Lung (tissue), 11 donors: ENCODE measurements at regions not wholly inside any gene's neighbourhood (a gene's known extent, or its start where the extent isn't known, plus 50 kb on each side); places are given as distances from the start of the nearest gene placed in this dataset.

ENCODE experiments used
- ATAC-seq: fragments of 200-7000 bp; cut with Tn5 transposase; one replicate; pipeline ENCODE4 v1.9.1; 2020; ENCODE audit warnings: moderate number of reproducible peaks; ENCODE audit not compliant: insufficient read depth, low FRiP score
- DNase-seq, 3 donors: peaks; one replicate each; pipeline ENCODE4 v3.0.0-alpha.2; 2013 to 2017
- H3K27ac ChIP-seq, 2 donors: one replicate each; pipeline ENCODE4 v1.5.1; 2013; ENCODE audit warnings: mild to moderate bottlenecking in 2 of 2, moderate library complexity in 2 of 2, control low read depth in 1 of 2, inconsistent platforms in 1 of 2, low read depth in 1 of 2, low read length in 1 of 2
- H3K27me3 ChIP-seq, 3 donors: one replicate each; pipeline ENCODE4 v1.5.1; 2013; ENCODE audit warnings: low read length in 2 of 3; ENCODE audit not compliant: control insufficient read depth in 3 of 3, insufficient read depth in 3 of 3
- H3K36me3 ChIP-seq, 4 donors: one replicate each; pipeline ENCODE4 v1.5.1; 2013; ENCODE audit warnings: low read length in 4 of 4, mild to moderate bottlenecking in 1 of 4, moderate library complexity in 1 of 4; ENCODE audit not compliant: control insufficient read depth in 4 of 4, insufficient read depth in 4 of 4
- H3K4me1 ChIP-seq, 5 donors: one replicate each; pipeline ENCODE4 v1.5.1; 2013; ENCODE audit warnings: low read length in 5 of 5, mild to moderate bottlenecking in 2 of 5, moderate library complexity in 1 of 5; ENCODE audit not compliant: control insufficient read depth in 5 of 5, insufficient read depth in 5 of 5
- H3K4me3 ChIP-seq: one replicate; pipeline ENCODE4 v1.5.1; 2013; ENCODE audit warnings: mild to moderate bottlenecking, control low read depth, moderate library complexity
- H3K9ac ChIP-seq, 2 donors: one replicate each; pipeline ENCODE4 v1.5.1; 2013; ENCODE audit warnings: low read length in 2 of 2, control low read depth in 1 of 2; ENCODE audit not compliant: insufficient read depth in 1 of 2
- H3K9me3 ChIP-seq, 4 donors: one replicate each; pipeline ENCODE4 v1.5.1; 2013; ENCODE audit warnings: low read length in 3 of 4, mild to moderate bottlenecking in 1 of 4, moderate library complexity in 1 of 4; ENCODE audit not compliant: control insufficient read depth in 4 of 4, insufficient read depth in 3 of 4
- WGBS, 2 donors: extraction: QIAGEN DNeasy Blood & Tissue Kit; methylation state at CpG; one replicate each; pipeline ENCODE4 v1.1.7; 2013; 5-methylcytosine and 5-hydroxymethylcytosine counted together
- TF ChIP-seq, protein P1 (sequence below): IDR thresholded peaks from 2 replicates; pipeline ENCODE4 v1.5.1; 2012; ENCODE audit warnings: mild to moderate bottlenecking; ENCODE audit errors: control extremely low read depth, extremely low read depth
- donor health status: control.
- donor health status: control.
- donor health status: Bipolar disorder and iron deficiency.
- donor health status: healthy.
- donor health status: DM: yes; HTN: yes; CAD: no.

- no peak overlapping the region for H3K27ac ChIP-seq
- H3K4me1 ChIP-seq: peaks cover 0 to 14% (median under 1%) of the 10 kb centered on the region in 5 donors
- no peak overlapping the region for H3K4me3 ChIP-seq
- no peak for DNase-seq
- H3K9ac ChIP-seq: no peak overlapping the region
- TF ChIP-seq, protein P1, sequence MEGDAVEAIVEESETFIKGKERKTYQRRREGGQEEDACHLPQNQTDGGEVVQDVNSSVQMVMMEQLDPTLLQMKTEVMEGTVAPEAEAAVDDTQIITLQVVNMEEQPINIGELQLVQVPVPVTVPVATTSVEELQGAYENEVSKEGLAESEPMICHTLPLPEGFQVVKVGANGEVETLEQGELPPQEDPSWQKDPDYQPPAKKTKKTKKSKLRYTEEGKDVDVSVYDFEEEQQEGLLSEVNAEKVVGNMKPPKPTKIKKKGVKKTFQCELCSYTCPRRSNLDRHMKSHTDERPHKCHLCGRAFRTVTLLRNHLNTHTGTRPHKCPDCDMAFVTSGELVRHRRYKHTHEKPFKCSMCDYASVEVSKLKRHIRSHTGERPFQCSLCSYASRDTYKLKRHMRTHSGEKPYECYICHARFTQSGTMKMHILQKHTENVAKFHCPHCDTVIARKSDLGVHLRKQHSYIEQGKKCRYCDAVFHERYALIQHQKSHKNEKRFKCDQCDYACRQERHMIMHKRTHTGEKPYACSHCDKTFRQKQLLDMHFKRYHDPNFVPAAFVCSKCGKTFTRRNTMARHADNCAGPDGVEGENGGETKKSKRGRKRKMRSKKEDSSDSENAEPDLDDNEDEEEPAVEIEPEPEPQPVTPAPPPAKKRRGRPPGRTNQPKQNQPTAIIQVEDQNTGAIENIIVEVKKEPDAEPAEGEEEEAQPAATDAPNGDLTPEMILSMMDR: no peak
- no peaks in the 10 kb centered on the region for H3K36me3 ChIP-seq
- no peak for ATAC-seq
- H3K27me3 ChIP-seq: peaks cover 0 to 9% (median 1%) of the 10 kb centered on the region in 3 donors
- peaks cover 0 to 3% (median 0%) of the 10 kb centered on the region in 4 donors for H3K9me3 ChIP-seq
- 67 to 76% methylated on average over 19 of the region's 19 CpGs for WGBS, 2 donors
Measured at GRCh38 chr9:135344915-135345500, 134.6 kb upstream of the PPP1R26 start.

DNA sequence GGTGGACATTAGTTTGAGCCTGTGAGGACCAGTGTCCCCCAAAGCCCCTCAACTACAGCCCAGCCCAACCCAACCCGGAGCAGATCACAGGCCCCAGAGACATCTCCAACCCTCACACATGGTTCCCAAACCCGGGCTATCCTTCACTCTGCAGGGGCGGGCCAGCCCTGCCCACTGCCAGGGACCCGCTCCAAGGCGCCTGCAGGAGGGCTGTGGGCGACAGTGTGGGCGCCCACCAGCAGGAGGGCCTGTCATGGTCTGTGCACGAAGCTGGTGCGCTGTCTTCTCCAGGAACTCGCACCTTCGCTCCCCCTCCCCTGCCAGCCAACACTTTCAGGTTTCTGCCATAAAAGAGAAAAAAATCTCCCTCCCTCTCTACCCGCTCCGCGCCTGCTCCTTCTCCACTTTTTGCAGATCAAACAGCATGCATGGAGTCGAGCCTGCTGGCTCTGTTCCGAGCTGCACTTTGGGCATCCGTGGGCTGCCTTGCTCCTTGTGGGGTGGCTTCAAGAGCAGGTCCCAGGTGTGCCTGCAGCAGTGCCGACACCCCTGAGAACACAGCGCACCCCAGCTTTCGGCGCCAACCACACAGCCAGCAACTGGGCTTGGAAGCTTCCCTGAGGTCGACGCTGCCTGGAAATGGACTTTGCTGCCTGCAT is 133.7 kb upstream of the PPP1R26 start:
- WGBS, 2 donors: 70 to 80% methylated on average over 23 of the region's 23 CpGs
- Histone ChIP-seq H3K4me1 (peaks cover 0 to 8% (median 0%) of the 10 kb centered on the region in 5 donors), H3K27ac (no peak overlapping the region), H3K36me3 (no peaks in the 10 kb centered on the region), H3K9ac (no peak overlapping the region), H3K9me3 (peaks cover 0 to 3% (median 0%) of the 10 kb centered on the region in 4 donors), H3K27me3 (peaks cover 0 to 4% (median 0%) of the 10 kb centered on the region in 3 donors), H3K4me3 (no peak overlapping the region)
- ATAC-seq (no peak), DNase-seq (no peak)
- TF ChIP-seq, protein P1: no peak

GRCh38 chr9:135346438-135347050 is 133.0 kb upstream of the PPP1R26 start:
- H3K4me3 ChIP-seq: no peak overlapping the region
- ATAC-seq: no peak
- no peaks in the 10 kb centered on the region for H3K36me3 ChIP-seq
- TF ChIP-seq, protein P1: no peak
- H3K27ac ChIP-seq: no peak overlapping the region
- no peak overlapping the region for H3K9ac ChIP-seq
- 67 to 79% methylated on average over 16 of the region's 16 CpGs for WGBS, 2 donors
- DNase-seq: no peak
- peaks cover 0 to 4% (median 0%) of the 10 kb centered on the region in 3 donors for H3K27me3 ChIP-seq
- H3K4me1 ChIP-seq: peaks cover 0 to 6% (median 0%) of the 10 kb centered on the region in 5 donors
- peaks cover 0 to 3% (median 0%) of the 10 kb centered on the region in 4 donors for H3K9me3 ChIP-seq
